HCT116 (cell line): ENCODE measurements at regions not wholly inside any gene's neighbourhood (a gene's known extent, or its start where the extent isn't known, plus 50 kb on each side); places are given as distances from the start of the nearest gene placed in this dataset.

Experiments used
- CTCF ChIP-seq, 3 experiments: fragments of 200-600 bp in 1 of 3; sonication (generic) in 1 of 3; IDR thresholded peaks in 2 of 3; conservative IDR thresholded peaks in 1 of 3; 2 replicates each; pipeline ENCODE4 v1.5.1; 2012 to 2017; ENCODE audit warnings: low read depth in 2 of 3, low read length in 2 of 3, antibody characterized with exemption in 1 of 3, borderline replicate concordance in 1 of 3, control low read depth in 1 of 3, mild to moderate bottlenecking in 1 of 3, mixed read lengths in 1 of 3, mixed run types in 1 of 3, moderate library complexity in 1 of 3; ENCODE audit not compliant: insufficient read depth in 1 of 3
- EZH2 ChIP-seq: fragments of 200-600 bp; sonication (generic); IDR thresholded peaks from 2 replicates; pipeline ENCODE4 v1.6.1; 2017; ENCODE audit warnings: antibody characterized with exemption, mixed run types
- EZH2phosphoT487 ChIP-seq: fragments of 200-600 bp; IDR thresholded peaks from 2 replicates; pipeline ENCODE4 v1.6.1; 2018; ENCODE audit warnings: antibody characterized with exemption, borderline replicate concordance
- ZBTB33 ChIP-seq: IDR thresholded peaks from 2 replicates; pipeline ENCODE4 v1.6.1; 2011; ENCODE audit warnings: mild to moderate bottlenecking, low read length, moderate library complexity; ENCODE audit not compliant: insufficient replicate concordance; ENCODE audit errors: extremely low read depth
- ZNF274 ChIP-seq: fragments of 200-500 bp; sonication (Bioruptor generic); IDR thresholded peaks from 2 replicates; pipeline ENCODE4 v1.6.1; 2014; ENCODE audit warnings: mild to moderate bottlenecking, low read depth, low read length, inconsistent platforms

GRCh38 chr13:47000165-47000564 is 103.3 kb upstream of the HTR2A start:
- TF ChIP-seq CTCF (IDR thresholded peaks at IDR 0.05 in 2 of 3, conservative IDR thresholded peaks at IDR 0.05 in 1 of 3; ENCODE audit: borderline replicate concordance in 1 of 3, insufficient read depth in 1 of 3, low read depth in 2 of 3, low read length in 2 of 3) = no peak
- TF ChIP-seq ZNF274 = no peak
- TF ChIP-seq EZH2phosphoT487 = no peak
- TF ChIP-seq ZBTB33 = no peak
- TF ChIP-seq EZH2 = no peak
